T1000 (cell line): ENCODE measurements at regions not wholly inside any gene's neighbourhood (a gene's known extent, or its start where the extent isn't known, plus 50 kb on each side); places are given as distances from the start of the nearest gene placed in this dataset.

Experiments used
- DNase-seq: peaks from one replicate; lab custom pipeline; 2025; ENCODE audit warnings: mixed read lengths; lab: John Stamatoyannopoulos, UW

DNA sequence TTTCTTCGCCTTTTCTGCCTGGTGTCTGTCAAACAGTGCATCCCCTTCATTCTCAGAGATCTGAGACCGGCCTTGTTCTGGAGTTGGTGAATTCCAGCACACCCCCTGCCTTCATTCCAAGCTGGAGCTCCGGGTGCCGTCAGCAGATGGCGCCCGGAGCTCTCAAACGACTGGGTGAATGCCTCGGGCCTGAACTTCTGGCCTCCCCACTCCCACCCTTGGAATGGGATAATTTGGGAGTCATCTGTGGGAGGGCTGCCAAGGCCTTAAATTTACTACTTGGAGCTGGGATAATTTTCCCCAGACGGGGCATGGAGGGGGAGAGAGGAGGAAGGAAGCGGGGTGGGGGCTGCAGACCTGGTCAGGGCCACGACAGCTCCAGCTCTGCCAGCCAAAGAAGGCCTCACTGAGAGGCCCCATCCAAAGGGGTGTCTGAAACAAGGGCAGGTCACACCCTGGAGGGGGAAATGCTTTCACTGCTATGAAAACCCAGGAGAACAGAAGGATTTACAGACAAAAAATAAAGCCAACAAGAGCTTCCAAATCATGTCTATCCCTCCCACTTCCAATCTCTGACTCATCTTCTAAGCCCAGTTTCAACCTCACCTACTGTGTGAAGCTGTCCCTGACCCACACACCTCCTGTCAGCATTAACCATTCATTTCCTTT lies 187.9 kb downstream of the OPA1 start:
- no peak for DNase-seq

DNA sequence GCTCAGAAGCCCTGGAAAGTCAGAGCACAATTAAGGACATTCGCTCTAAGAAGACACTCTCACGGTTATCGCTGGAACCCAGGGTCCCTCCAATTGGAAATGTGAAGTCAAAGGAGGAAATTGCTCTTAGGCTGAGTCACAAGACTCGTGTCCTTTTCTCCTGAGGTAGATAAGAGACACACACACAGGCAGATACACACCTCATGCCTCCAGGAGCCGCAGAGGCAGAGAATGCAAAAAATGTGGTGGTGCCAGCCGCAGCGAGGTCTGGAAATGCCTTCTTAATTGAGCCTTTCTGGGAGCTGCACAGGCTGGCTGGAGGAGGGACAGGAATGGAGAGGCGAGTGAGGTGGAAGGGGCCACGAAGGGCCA lies 189.3 kb downstream of the OPA1 start:
- no peak for DNase-seq

DNA sequence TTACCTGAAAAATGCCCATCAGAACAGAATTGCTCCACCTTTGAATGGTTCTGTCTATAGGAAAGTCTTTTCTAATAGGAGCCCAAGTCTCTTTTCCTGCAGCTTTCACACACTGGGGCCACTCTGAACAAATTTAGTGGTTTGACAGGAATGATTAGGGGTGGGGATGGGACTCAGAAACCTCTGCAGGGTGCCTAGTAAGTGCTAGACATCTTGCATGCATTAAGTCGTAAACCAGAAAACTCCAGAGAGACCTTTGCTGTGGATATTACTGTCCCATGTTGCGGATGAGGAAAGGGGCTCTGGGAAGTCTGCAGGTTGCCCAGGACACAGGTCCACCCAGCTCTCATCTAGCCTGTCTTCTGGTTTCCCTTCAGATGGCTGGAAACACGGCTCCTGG lies 189.7 kb downstream of the OPA1 start:
- no peak for DNase-seq

DNA sequence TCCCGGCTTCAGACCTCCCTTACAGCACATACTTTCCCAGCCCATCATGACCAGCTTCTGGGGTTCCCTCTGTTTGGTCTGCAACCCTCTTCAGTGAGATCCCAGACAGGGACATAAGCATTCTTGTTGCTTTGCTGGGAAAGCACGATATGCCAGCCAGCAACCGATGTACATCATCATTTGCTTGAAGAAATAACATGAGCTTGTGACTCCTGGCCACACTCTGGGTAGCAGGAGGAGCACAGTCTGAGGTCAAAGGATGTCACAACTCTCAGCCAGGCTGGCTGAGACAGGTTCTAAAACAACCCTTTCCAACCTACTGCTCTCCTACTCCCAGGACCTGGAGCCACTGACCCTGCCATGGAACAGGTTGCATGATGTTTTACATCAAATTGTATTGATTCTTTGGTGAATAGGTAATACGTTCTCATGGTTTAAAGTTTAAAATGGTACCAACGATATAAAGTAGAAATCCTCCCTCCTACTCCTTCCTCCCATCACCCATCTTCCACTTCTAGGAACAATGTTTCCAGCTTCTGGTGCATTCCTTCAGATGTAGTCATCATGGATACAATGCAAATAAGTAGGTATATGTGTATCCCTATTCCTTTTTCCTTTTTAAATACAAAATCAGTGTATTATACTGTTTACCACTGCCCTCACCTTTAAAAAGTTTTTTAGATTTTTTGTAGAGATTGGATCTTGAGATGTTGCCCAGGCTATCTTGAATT lies 190.3 kb downstream of the OPA1 start:
- no peak for DNase-seq

DNA sequence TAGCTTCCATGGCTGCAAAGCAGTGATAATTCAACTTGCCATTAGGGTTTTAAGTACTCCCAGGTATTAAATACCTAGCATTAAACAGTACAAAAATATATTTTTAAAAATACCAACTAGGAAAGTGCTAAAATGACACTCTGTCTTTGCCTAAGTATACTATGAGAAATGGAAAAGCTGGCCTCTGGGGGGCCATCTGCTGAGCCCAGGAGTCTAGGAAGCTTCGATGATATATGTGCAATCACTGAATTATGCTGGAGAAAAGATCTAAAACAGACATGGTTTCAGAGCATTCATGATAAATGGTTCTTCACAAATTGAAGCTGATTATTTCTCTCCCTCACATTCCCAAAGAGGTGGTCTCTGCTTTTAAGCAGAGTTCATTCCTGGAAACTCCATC lies 191.8 kb downstream of the OPA1 start:
- no peak for DNase-seq

DNA sequence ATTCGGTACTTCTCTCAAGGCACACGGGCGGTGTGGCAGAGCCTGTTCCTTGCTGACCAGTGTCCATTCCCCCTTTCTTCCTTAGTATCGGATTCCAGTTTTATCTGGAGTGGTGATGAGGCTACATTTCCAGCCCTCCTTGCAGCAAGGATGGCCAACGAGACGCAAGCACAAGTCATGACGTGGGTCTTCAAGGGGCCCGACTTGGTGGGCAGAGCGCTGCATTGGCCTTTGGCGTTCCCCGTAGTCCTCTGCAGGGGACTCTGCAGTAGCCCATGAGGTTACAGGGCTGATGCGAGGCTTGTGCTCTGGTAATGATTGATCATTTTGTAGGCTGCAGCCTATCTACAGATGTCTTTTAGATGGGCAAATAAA lies 194.5 kb downstream of the OPA1 start:
- DNase-seq = no peak

DNA sequence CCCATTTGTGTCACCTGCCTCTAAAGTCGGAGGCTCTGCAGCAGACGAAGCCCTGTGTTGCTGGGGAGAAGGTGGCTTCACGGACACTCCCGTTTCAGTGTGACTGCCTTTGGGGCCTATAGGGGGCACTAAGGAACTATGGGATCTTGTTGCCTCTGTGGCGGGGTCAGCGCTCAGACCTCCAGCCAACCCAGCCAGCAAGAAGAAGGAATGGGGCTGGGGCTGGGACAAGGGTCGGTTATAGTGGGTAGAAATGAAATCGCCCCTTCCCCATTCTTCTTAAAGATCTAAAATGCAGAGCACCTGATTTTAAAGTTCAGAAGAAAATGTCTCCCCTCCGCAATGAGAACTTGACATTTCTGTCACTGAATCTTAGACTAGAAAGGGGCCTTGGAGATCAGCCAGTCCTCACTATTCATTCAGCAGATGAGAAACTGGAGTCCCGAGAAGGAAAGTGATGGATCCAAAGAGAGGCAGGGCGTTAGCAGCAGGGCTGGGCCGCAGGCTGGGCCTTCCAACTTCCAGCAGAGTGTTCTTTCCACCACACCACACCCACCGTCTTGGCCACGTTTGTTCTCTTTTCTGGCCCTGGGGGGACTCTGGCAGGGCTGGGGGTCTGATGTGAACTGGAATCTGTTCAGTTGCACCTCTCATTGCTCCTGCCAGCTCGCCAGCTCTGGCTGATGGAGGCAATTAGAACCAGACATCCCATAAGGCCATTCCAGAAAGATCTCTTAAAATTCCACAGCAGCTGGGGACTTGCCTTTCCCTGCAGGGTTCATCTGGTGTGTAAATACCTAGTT lies 195.4 kb downstream of the OPA1 start:
- no peak for DNase-seq

DNA sequence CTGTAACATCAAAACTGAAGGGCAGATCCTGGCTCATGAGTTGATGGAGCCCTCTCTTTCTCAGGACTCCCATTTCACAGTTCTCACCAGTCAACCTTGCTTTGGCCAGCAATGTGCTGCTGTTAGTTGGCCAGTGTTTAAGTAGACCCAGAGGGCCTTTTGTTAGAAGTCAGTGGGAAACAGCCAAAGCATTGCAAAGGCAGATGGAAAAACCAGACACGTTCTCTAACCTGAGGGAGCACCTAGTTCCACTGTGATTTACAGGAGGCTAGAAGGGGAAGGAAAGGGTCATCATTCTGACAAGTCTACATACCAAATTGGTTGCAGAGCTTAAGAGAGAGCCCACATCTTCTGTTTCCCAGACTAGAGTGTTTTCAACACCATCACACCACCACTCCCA lies 196.4 kb downstream of the OPA1 start:
- no peak for DNase-seq

DNA sequence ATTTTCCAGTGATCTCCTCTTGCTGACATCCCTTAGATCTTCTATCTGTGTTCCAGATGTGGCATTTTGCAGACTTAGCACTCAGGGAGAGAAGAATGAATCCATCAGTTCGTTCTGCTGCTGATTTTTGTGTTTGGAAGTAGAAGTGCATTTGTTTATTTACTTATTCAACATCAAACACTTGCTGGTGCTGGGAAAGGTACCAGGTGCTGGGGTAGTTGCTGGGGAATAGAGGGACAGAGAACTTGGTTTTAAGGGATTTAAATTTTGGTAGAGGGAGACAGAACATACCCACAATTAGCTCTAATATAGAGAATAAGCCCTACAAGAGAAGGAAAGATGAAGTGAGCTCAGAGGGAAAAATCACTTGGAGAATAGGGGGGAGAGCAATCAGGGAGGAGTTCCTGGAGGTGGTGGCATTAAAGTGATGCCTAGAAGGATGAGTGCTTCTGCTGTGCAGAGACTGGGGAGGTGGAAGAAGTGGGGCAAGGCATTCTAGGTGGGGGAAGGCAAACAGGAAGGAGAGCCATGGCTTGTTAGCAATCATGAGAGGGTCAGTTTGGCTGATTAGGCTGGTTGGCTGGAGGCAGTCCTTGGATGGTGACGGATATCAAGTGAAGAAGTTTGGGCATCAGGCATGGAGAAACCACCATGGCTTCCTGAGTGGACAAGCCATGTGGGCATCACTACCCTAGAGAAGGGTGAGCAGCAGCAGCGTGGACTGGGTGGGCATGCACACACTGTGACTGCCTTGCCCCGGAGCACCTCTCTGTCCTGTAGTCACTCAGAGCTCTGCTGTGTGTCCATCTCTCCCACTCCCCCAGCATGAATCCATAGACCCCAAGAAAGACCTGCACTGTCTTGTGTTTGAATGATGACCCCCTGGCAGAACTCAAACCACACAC lies 197.3 kb downstream of the OPA1 start:
- no peak for DNase-seq

DNA sequence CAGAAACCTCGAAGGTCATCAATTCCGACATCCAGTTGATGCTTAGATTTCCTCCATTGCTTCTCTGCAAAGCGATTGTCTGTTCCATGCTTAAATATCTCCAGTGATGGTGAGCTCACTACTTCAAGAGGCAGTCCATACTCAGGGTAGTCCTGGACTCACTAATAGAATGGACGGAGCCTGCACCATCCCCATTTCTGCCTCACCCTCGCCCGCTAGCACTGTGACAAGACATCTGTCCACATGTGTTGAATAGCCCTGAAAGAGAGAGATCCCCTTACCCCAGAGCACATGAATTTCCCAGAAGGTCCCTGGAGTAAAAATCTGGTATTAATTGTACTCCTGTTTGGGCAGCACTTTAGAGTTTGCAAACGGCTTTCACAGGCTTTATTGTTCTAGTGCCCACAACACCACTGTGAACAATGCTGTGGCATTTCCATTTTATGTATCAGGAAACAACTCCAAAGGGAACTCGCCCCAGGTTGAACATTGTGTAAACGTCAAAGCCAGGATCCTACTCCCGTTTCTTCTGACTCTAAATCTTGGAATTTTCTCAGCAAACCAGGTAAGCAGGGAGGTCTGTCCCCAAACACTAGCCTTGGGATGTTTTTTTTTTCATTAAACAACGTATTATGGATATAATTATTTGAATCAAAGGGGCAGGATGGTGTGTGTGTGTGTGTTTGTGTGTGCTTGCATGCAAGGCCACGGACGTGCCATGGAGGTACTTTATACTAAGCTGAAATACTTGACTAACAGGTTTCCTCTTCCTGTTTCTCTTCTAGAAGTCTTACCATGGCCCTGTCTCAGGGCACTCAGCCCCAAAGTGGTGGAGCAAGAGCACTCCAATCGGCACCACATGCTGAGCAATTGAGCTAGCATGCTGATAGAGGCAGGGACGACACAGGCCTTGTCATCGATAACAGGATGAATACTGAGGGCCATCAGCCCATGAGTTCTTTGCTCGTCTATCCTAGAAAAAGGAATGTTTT lies 198.3 kb downstream of the OPA1 start:
- no peak for DNase-seq

DNA sequence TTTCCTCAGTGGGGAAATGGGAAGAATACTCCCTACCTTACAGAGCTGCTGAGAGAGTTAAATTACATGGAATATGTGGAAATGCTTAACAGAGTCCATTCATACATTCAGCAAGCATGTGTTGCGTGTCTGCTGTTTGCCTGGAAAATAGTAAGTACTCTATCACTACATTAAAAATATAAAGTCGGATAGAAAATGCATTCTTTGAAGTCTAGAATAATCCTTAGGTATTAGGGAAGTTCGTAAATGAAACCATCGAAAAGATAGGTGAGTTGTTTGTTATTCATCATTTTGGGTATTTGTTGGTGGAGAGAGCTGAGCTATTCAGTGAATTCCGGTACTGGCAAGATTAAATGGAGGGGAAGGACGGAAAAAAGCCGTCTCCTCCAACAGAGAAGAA lies 200.1 kb downstream of the OPA1 start:
- DNase-seq = no peak

DNA sequence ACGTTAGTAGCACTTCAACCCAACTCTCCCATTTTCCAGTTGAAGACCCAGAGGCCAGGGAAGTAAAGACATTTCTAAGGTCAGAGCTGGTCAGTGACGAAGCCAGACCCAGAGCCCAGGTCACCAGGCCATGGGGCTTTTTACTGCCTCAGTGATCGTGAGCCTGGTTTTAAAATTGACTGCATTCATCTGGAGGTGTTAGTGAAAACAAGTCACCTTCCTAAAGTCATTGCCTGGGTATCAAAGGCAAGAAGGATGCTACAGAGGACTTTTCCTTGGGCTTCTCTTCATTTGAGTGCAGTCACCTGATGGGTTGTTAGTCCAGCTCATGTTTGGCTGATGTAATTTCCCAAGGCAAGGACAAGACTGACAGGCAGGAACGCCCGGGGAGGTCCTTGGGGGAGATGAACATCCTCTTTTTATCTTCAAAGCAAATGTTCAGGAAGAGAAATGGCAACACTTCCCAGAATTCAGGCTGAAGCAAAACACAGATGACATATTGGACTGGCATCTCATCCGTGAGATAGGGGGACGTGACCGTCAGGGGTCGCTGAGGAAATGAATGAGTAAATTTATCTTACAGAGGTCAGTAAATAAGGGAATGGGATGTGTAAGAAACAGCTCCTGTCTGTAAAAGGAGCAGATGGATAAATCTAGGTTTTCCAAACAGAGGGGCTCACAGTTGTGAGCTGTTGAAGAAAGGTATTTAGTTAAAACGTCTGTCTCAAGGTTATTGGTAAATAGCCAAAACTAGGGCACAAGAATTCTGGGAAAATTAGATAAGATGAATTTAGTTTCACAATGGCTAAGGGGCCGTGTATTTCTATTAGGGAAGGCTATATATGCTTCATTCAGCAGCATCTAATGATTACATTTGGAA lies 201.2 kb downstream of the OPA1 start:
- no peak for DNase-seq

DNA sequence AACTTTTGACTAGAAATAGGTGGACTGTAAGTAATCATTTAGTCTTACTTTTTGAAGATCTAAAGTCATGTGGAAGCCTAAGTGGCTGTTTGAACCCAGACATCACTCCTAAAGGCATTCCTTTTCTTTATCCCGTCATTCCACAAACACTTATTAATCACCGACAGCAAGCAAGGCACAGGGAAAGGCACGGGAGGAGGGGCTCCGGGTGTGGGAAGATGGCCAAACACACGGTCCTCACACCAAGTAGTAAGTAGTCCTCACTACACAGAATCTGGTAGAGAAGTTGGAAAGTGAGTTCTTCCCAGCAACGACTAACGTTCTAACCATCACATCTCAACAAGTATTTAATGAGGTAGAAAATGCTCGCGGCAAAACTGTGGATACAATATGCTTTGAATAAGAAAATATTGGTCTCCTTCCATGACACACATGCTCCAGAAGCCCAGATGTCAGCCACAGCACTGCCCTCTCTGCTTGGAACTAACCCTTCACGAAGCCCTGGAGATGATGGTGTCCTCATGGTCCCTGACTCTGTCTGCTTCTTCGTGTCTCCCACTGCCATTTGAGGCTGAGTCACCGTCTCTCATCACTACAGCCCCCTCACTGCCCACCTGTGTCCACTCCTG lies 202.2 kb downstream of the OPA1 start:
- no peak for DNase-seq

DNA sequence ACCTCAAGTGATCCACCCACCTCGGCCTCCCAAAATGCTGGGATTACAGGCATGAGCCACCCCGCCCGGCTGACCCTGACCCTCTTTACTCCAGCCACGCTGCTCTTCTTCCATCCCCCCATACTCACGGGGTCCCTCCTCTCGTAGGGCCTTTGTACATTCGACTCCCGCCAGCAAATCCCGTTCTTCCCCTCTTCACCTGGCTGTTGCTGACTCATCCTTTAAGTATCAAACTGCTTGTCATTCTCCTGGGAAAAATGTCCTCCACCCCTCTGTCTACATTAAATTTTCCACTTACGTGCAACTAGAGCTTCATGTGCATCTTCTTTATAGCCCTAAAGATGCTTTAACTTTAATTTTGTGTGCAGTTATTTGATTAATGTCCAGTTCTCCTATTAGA lies 203.1 kb downstream of the OPA1 start:
- no peak for DNase-seq

DNA sequence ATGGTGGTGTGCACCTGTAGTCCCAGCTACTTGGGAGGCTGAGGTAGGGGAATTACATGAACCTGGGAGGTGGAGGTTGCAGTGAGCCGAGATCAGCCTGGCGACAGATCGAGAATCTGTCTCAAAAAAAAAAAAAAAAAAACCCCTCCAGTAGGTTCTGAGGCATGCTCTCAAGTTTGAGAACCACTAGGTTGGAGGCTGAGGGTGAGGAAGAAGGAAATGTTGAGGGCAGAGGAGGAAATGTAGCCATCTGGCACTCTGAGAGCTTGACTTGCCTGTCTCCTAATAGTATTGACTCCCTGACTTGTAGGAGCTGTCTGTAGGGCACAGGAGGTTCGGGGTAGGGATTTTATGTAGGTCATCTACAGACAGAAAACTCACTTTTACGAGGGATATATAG lies 204.6 kb downstream of the OPA1 start:
- no peak for DNase-seq

DNA sequence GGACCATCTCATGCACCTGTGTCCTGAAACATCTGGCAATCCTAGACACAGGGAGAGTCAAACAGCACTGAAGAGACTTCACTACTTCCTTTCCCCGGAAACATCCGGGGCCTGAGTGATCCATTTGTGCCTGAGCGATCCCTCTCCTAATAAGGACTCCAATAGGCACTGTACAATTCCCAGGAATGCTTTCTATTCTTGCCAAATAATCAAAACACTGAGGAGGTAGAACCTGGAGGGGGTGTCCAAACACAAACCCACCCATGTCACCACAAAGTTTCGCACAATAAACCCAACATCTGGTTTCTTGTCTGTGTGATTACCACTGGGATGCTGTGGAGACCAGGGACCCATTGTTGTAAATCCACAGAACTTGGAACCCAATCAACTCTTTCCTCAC lies 205.0 kb downstream of the OPA1 start:
- DNase-seq = no peak

DNA sequence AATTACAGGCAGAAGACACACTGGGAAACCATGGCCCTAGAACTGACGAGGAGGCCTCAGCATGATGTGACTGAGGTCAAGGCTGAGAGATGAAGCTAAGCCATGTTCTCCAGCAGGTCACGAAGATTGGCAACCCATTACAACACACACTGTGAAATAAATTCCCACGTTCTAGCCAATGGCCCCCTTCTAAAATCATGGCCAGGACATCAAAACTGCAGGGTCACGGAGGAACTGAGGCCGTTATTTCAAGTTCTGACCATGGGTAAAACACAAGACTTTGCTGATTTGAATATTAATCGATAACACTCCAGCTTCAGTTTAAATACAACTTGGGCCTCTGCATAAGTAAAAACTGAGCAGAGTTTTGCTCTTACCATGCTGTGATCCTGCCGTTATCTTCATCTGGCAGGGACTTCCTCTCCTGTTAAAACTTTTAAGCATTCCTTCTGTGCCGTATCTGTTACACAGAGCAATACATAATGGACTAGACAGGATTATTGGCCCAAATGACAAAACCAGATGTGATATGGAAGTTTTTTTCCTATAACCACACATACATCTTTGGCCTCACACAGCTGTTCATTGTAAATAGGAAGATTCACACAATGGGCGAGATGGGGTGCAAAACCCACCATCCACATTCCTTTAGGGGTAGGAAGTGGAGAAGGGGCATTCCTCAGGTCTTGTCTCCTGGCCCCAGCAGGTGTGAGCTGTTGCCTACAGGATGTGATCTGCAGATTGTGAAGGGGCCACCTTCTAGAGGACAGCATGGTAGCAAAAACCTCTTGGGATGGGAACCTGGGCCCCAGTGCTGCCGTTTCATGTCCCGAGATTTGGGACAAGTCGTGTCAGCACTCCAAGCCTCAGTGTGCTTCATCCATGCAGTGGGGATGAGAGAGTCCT lies 207.4 kb downstream of the OPA1 start:
- no peak for DNase-seq

DNA sequence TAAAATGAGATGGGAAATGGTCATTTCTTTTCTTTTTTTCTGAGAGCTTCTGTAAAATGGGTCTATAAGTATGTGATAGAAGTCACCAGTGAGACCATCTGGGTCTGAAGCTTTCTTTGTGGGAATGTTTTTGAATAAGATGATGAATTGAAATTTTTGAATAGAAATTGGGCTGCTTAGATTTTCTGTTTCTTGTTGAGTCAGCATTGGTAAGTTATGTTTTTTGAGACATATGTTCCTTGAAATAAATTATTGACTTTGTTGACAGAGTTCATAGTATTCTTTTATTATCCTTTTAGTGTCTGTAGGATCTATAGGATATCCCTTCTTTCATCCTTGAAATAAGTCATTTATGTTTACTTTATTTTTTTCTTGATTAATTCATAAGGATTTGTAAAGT lies 208.1 kb downstream of the OPA1 start:
- DNase-seq = no peak
